NB4 (cell line): ENCODE measurements at regions not wholly inside any gene's neighbourhood (a gene's known extent, or its start where the extent isn't known, plus 50 kb on each side); places are given as distances from the start of the nearest gene placed in this dataset.

Source experiments
- DNase-seq: peaks from one replicate; pipeline ENCODE4 v3.0.0; 2010; ENCODE audit warnings: low read depth
- H3K4me3 ChIP-seq: one replicate; pipeline ENCODE4 v1.5.1; 2011; ENCODE audit warnings: mild to moderate bottlenecking, low read depth, low read length, moderate library complexity
- CTCF ChIP-seq: IDR thresholded peaks from one replicate; pipeline ENCODE4 v1.5.1; 2012; ENCODE audit warnings: low read depth, low read length
- MYC ChIP-seq: IDR thresholded peaks from 2 replicates; pipeline ENCODE4 v1.6.1; 2011; ENCODE audit warnings: low read depth, low read length
- POLR2A ChIP-seq: IDR thresholded peaks from 2 replicates; pipeline ENCODE4 v1.6.1; 2011; ENCODE audit warnings: mild to moderate bottlenecking; ENCODE audit not compliant: insufficient read length; ENCODE audit errors: extremely low read depth
- TF ChIP-seq, protein P1 (sequence below): IDR thresholded peaks from 2 replicates; pipeline ENCODE4 v1.6.1; 2011; ENCODE audit warnings: low read depth, low read length

DNA sequence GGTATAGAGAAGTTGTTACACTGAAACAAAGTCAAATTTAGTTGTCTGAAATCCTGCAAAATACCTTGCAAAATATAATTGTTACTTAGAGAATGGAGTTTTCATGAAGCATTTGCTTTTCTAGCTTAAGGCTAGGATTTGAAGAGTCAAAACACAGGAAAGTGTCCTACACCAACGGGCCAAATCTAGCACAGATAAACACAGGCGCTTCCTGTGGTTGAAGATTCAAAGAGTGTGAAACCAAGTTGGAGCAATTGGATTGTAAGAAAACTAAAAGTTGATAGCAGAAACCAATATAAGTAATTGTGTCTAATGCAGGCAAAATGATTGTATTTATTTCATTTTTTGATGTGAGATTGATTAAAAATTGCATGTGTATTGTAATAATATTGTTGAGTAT, 2002.5 kb upstream of the TENM3 start:
- DNase-seq, result no peak
- TF ChIP-seq CTCF (no peak), POLR2A (no peak), MYC (no peak)
- TF ChIP-seq, protein P1, sequence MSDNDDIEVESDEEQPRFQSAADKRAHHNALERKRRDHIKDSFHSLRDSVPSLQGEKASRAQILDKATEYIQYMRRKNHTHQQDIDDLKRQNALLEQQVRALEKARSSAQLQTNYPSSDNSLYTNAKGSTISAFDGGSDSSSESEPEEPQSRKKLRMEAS, result no peak
- H3K4me3 ChIP-seq, result no peak overlapping the region

DNA sequence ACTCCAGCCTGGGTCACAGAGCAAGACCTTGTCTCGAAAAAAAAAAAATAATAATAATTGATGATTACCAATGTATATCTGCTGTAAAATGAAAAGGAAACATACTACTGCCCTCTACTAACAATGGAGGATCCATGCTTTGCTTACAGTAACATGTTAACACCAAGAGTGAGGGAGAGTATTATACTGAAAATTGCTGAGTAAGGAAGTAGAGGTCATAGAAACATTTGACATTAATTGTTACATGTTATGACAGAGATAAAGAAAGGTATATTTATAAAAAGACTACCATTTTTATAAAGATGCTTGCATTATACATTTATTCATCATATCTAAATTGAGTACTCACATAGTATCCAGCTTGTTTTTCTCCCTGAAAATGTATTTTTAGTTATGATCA, 1989.8 kb upstream of the TENM3 start:
- no peak overlapping the region for H3K4me3 ChIP-seq
- DNase-seq, result no peak
- TF ChIP-seq, protein P1, result no peak
- TF ChIP-seq POLR2A, result no peak

GRCh38 chr4:180261346-180261745, 1981.9 kb upstream of the TENM3 start:
- TF ChIP-seq MYC, result no peak
- TF ChIP-seq, protein P1, result no peak
- TF ChIP-seq CTCF, result no peak
- no peak for TF ChIP-seq POLR2A
- H3K4me3 ChIP-seq, result no peak overlapping the region
- DNase-seq, result no peak

DNA sequence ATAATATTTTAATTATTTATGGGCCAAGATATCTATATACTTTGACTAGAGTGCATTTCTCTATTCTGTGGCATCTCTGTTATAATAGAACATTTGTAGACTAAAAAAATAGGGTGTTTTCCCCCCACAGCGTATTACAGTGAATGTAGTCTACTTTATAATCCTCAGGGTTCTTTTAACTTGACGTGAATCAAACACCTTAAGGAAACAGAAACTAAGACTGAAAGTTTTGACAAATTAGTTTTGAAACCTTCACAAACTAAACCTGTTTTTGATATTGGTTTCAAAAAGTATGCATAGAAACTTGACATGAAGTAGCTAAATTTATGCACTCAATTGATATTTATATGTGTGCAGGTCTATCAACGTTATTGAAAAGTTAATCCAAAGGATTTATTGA, 1963.1 kb upstream of the TENM3 start:
- H3K4me3 ChIP-seq, result no peak overlapping the region
- TF ChIP-seq, protein P1, result no peak
- no peak for TF ChIP-seq CTCF
- DNase-seq, result no peak

DNA sequence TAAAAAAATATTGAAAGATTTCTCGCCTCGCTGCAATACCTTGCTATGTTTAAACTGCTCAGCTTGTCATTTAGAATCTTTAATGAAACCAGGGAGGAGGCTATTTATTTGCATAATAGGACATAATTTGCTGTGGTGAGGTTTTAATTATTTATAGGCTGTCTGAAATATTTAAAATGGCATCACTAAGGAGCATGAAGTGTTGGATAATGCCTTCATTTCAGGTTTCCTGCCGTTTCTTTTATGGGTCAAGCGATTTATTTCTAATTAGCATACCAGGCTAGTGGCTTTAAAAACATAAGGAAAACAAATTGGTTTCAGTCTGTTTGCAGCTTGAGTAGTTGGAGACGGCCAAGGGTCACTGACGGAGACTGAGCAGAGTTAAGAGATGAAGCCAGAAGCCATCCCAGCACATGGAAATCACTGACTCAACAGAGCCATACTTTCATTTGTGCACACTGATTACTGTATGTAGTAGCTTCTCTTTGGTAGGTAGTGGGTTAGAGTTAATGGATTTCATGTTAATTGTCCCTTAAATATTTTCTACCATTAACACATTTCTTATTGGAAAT, 1962.4 kb upstream of the TENM3 start:
- TF ChIP-seq POLR2A, result no peak
- no peak for TF ChIP-seq MYC
- TF ChIP-seq CTCF, result no peak
- TF ChIP-seq, protein P1, result no peak
- no peak for DNase-seq
- H3K4me3 ChIP-seq, result no peak overlapping the region

GRCh38 chr4:180281724-180282123, 1961.5 kb upstream of the TENM3 start:
- H3K4me3 ChIP-seq, result no peak overlapping the region
- DNase-seq, result no peak
- TF ChIP-seq, protein P1, result no peak
- no peak for TF ChIP-seq MYC
- no peak for TF ChIP-seq POLR2A
- TF ChIP-seq CTCF, result no peak
